Parathyroid adenoma (tissue), 2 donors: ENCODE measurements at regions not wholly inside any gene's neighbourhood (a gene's known extent, or its start where the extent isn't known, plus 50 kb on each side); places are given as distances from the start of the nearest gene placed in this dataset.

Experiments used
- H2AFZ ChIP-seq: fragments of 300-600 bp; sonication (generic); one replicate; pipeline ENCODE4 v1.7.0; 2017; ENCODE audit warnings: antibody characterized with exemption, mild to moderate bottlenecking
- H3K27ac ChIP-seq: fragments of 300-600 bp; sonication (generic); one replicate; pipeline ENCODE4 v1.7.0; 2017
- H3K27me3 ChIP-seq: fragments of 300-600 bp; sonication (generic); one replicate; pipeline ENCODE4 v1.7.0; 2017; ENCODE audit warnings: low read length; ENCODE audit not compliant: control insufficient read depth, insufficient read depth
- H3K36me3 ChIP-seq: fragments of 300-600 bp; sonication (generic); one replicate; pipeline ENCODE4 v1.7.0; 2017; ENCODE audit warnings: low read length; ENCODE audit not compliant: control insufficient read depth, insufficient read depth
- H3K4me1 ChIP-seq: fragments of 300-600 bp; sonication (generic); one replicate; pipeline ENCODE4 v1.7.0; 2017; ENCODE audit warnings: control low read depth
- H3K4me2 ChIP-seq: fragments of 300-600 bp; sonication (generic); one replicate; pipeline ENCODE4 v1.7.0; 2017; ENCODE audit warnings: low read length
- H3K4me3 ChIP-seq: fragments of 300-600 bp; sonication (generic); one replicate; pipeline ENCODE4 v1.7.0; 2017; ENCODE audit warnings: low read depth, low read length
- H3K79me2 ChIP-seq: fragments of 300-600 bp; sonication (generic); one replicate; pipeline ENCODE4 v1.7.0; 2017; ENCODE audit warnings: control low read depth
- H3K9ac ChIP-seq: fragments of 300-600 bp; sonication (generic); one replicate; pipeline ENCODE4 v1.7.0; 2017; ENCODE audit warnings: mild to moderate bottlenecking
- H3K9me3 ChIP-seq: fragments of 300-600 bp; sonication (generic); one replicate; pipeline ENCODE4 v1.7.0; 2017; ENCODE audit warnings: low read length; ENCODE audit not compliant: control insufficient read depth
- CTCF ChIP-seq: fragments of 300-600 bp; sonication (generic); IDR thresholded peaks from one replicate; pipeline ENCODE4 v1.7.0; 2017; ENCODE audit warnings: antibody characterized with exemption, mild to moderate bottlenecking
- donor health status: primary hyperparathyroidism.

GRCh38 chr5:98168871-98169270 lies 604.6 kb upstream of the RGMB start:
- no peaks in the 10 kb centered on the region for H3K79me2 ChIP-seq

GRCh38 chr5:98170994-98171393 lies 602.5 kb upstream of the RGMB start:
- Histone ChIP-seq H3K4me2 (no peak overlapping the region), H2AFZ (no peak overlapping the region), H3K27me3 (no peaks in the 10 kb centered on the region), H3K4me1 (no peaks in the 10 kb centered on the region), H3K9me3 (no peaks in the 10 kb centered on the region), H3K9ac (no peak overlapping the region), H3K36me3 (no peaks in the 10 kb centered on the region), H3K4me3 (no peak overlapping the region), H3K79me2 (no peaks in the 10 kb centered on the region), H3K27ac (no peak overlapping the region)
- no peak for TF ChIP-seq CTCF

More at GRCh38 chr5:98168871-98169270, 604.6 kb upstream of the RGMB start:
- no peaks in the 10 kb centered on the region for H3K27me3 ChIP-seq
- no peaks in the 10 kb centered on the region for H3K4me1 ChIP-seq
- no peak overlapping the region for H3K4me2 ChIP-seq
- H3K9ac ChIP-seq = no peak overlapping the region
- no peak for TF ChIP-seq CTCF
- no peaks in the 10 kb centered on the region for H3K9me3 ChIP-seq
- H3K27ac ChIP-seq = no peak overlapping the region
- H3K36me3 ChIP-seq = no peaks in the 10 kb centered on the region
- no peak overlapping the region for H2AFZ ChIP-seq
- H3K4me3 ChIP-seq = no peak overlapping the region

- Histone ChIP-seq H3K4me3 (no peak overlapping the region), H3K27ac (no peak overlapping the region), H2AFZ (no peak overlapping the region), H3K9me3 (no peaks in the 10 kb centered on the region), H3K27me3 (no peaks in the 10 kb centered on the region), H3K9ac (no peak overlapping the region), H3K36me3 (no peaks in the 10 kb centered on the region), H3K79me2 (no peaks in the 10 kb centered on the region), H3K4me2 (no peak overlapping the region), H3K4me1 (no peaks in the 10 kb centered on the region)
- TF ChIP-seq CTCF = no peak
Observed at GRCh38 chr5:98173334-98173733, 600.1 kb upstream of the RGMB start.

GRCh38 chr5:98175474-98175873 lies 598.0 kb upstream of the RGMB start:
- Histone ChIP-seq H3K36me3 (no peaks in the 10 kb centered on the region), H3K79me2 (no peaks in the 10 kb centered on the region), H3K4me2 (no peak overlapping the region), H3K27ac (no peak overlapping the region), H3K4me3 (no peak overlapping the region), H3K4me1 (no peaks in the 10 kb centered on the region), H2AFZ (no peak overlapping the region), H3K9me3 (no peaks in the 10 kb centered on the region), H3K9ac (no peak overlapping the region), H3K27me3 (no peaks in the 10 kb centered on the region)
- no peak for TF ChIP-seq CTCF

GRCh38 chr5:98179791-98180755 lies 593.4 kb upstream of the RGMB start:
- Histone ChIP-seq H3K79me2 (no peaks in the 10 kb centered on the region), H3K9ac (no peak overlapping the region), H3K27me3 (no peaks in the 10 kb centered on the region), H3K4me1 (no peaks in the 10 kb centered on the region), H2AFZ (no peak overlapping the region), H3K36me3 (no peaks in the 10 kb centered on the region), H3K9me3 (no peaks in the 10 kb centered on the region), H3K27ac (no peak overlapping the region), H3K4me2 (no peak overlapping the region), H3K4me3 (no peak overlapping the region)
- TF ChIP-seq CTCF = no peak
